ENCODE measurements at regions not wholly inside any gene's neighbourhood (a gene's known extent, or its start where the extent isn't known, plus 50 kb on each side); places are given as distances from the start of the nearest gene placed in this dataset.

DNA sequence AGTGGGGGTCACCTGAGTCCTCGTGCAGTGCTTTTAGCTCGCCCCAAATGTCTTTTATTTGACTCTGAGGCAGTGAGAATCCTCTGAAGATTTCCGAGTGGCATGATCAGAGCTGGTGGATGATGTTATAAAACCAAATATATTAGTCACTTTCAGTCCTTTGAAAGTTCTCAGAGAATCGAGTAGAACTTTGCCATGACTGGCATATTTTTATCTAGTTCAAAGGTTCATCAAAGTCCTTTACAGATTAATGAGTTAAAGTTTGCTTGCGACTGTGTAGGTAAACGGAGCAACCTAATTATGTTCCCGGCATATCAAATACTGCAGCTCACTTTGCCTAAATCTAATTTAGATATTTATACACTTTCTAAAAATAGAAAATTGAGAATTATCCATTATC lies 498.5 kb upstream of the NOX3 start:
- Histone ChIP-seq H3K4me3 (replicated peaks; ENCODE audit: insufficient read depth, low read length) (no peak overlapping the region), H3K27ac (replicated peaks) (no peak overlapping the region), H3K27me3 (ENCODE audit: insufficient read depth, poor library complexity, severe bottlenecking) (no peaks in the 10 kb centered on the region)
- TF ChIP-seq, protein P1, sequence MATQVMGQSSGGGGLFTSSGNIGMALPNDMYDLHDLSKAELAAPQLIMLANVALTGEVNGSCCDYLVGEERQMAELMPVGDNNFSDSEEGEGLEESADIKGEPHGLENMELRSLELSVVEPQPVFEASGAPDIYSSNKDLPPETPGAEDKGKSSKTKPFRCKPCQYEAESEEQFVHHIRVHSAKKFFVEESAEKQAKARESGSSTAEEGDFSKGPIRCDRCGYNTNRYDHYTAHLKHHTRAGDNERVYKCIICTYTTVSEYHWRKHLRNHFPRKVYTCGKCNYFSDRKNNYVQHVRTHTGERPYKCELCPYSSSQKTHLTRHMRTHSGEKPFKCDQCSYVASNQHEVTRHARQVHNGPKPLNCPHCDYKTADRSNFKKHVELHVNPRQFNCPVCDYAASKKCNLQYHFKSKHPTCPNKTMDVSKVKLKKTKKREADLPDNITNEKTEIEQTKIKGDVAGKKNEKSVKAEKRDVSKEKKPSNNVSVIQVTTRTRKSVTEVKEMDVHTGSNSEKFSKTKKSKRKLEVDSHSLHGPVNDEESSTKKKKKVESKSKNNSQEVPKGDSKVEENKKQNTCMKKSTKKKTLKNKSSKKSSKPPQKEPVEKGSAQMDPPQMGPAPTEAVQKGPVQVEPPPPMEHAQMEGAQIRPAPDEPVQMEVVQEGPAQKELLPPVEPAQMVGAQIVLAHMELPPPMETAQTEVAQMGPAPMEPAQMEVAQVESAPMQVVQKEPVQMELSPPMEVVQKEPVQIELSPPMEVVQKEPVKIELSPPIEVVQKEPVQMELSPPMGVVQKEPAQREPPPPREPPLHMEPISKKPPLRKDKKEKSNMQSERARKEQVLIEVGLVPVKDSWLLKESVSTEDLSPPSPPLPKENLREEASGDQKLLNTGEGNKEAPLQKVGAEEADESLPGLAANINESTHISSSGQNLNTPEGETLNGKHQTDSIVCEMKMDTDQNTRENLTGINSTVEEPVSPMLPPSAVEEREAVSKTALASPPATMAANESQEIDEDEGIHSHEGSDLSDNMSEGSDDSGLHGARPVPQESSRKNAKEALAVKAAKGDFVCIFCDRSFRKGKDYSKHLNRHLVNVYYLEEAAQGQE (IDR thresholded peaks at IDR 0.05; ENCODE audit: insufficient replicate concordance, low read depth), result no peak
- TF ChIP-seq SPI1 (IDR thresholded peaks at IDR 0.05; ENCODE audit: borderline replicate concordance, low read depth), result no peak
- TF ChIP-seq, protein P2, sequence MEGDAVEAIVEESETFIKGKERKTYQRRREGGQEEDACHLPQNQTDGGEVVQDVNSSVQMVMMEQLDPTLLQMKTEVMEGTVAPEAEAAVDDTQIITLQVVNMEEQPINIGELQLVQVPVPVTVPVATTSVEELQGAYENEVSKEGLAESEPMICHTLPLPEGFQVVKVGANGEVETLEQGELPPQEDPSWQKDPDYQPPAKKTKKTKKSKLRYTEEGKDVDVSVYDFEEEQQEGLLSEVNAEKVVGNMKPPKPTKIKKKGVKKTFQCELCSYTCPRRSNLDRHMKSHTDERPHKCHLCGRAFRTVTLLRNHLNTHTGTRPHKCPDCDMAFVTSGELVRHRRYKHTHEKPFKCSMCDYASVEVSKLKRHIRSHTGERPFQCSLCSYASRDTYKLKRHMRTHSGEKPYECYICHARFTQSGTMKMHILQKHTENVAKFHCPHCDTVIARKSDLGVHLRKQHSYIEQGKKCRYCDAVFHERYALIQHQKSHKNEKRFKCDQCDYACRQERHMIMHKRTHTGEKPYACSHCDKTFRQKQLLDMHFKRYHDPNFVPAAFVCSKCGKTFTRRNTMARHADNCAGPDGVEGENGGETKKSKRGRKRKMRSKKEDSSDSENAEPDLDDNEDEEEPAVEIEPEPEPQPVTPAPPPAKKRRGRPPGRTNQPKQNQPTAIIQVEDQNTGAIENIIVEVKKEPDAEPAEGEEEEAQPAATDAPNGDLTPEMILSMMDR (IDR thresholded peaks at IDR 0.05; ENCODE audit: insufficient read depth, low read length), result no peak
- no peak for TF ChIP-seq POLR2AphosphoS5 (IDR thresholded peaks at IDR 0.05; ENCODE audit: low read depth)
- TF ChIP-seq GABPA (IDR thresholded peaks at IDR 0.05; ENCODE audit: low read depth), result no peak
- DNase-seq (ENCODE audit: low read depth in 1 of 2, low spot score in 1 of 2), result no peak

DNA sequence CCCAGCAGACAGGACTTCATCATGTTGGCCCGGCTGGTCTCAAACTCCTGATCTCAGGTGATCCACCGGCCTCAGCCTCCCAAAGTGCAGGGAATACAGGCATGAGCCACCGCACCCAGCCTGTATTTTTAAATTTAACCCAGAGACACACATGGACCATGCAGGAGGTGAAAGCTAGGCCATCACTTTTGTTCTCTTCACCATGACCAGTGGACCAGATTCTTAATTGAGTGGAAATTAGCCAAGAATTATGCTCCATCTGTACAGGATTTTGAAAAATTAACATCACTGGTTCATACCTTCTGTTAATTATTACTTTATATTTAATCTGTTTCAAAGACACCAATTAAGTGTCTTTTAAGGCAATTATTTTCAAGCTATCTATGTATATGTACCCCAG lies 493.6 kb upstream of the NOX3 start:
- no peak overlapping the region for H3K4me3 ChIP-seq (replicated peaks; ENCODE audit: insufficient read depth, low read length)
- H3K27me3 ChIP-seq (ENCODE audit: insufficient read depth, poor library complexity, severe bottlenecking), result no peaks in the 10 kb centered on the region
- DNase-seq (ENCODE audit: low read depth in 1 of 2, low spot score in 1 of 2), result no peak
- no peak overlapping the region for H3K27ac ChIP-seq (replicated peaks)
- TF ChIP-seq, protein P2 (IDR thresholded peaks at IDR 0.05; ENCODE audit: insufficient read depth, low read length), result no peak
- TF ChIP-seq SPI1 (IDR thresholded peaks at IDR 0.05; ENCODE audit: borderline replicate concordance, low read depth) (no peak), GABPA (IDR thresholded peaks at IDR 0.05; ENCODE audit: low read depth) (no peak), POLR2AphosphoS5 (IDR thresholded peaks at IDR 0.05; ENCODE audit: low read depth) (no peak)
- TF ChIP-seq, protein P1 (IDR thresholded peaks at IDR 0.05; ENCODE audit: insufficient replicate concordance, low read depth), result no peak

DNA sequence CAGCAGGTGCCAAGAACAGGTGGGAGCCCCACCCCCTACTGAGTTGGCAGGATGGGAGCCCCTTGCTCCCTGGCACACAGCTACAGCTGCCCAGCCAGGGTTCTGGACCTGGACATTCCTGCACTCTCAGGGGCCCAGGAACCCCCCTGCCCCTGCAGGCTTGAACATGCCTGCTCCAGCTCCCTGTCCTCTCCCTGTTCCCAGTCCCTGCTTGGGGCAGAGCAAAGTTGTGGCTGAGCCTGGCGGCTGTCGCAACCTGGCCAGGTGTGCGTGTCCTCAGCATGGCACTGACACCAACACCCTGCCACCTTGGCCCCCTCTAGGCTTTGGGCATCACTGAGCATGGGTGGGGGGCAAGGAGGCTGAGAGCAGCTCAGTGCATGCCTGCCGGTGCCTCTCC lies 491.2 kb upstream of the NOX3 start:
- DNase-seq (ENCODE audit: low read depth in 1 of 2, low spot score in 1 of 2), result no peak
- no peak for TF ChIP-seq SPI1 (IDR thresholded peaks at IDR 0.05; ENCODE audit: borderline replicate concordance, low read depth)
- TF ChIP-seq, protein P1 (IDR thresholded peaks at IDR 0.05; ENCODE audit: insufficient replicate concordance, low read depth), result no peak
- TF ChIP-seq, protein P2 (IDR thresholded peaks at IDR 0.05; ENCODE audit: insufficient read depth, low read length), result no peak
- no peak for TF ChIP-seq POLR2AphosphoS5 (IDR thresholded peaks at IDR 0.05; ENCODE audit: low read depth)
- no peak overlapping the region for H3K27ac ChIP-seq (replicated peaks)
- no peak overlapping the region for H3K4me3 ChIP-seq (replicated peaks; ENCODE audit: insufficient read depth, low read length)
- H3K27me3 ChIP-seq (ENCODE audit: insufficient read depth, poor library complexity, severe bottlenecking), result no peaks in the 10 kb centered on the region
